ENCODE measurements at regions not wholly inside any gene's neighbourhood (a gene's known extent, or its start where the extent isn't known, plus 50 kb on each side); places are given as distances from the start of the nearest gene placed in this dataset.

DNA sequence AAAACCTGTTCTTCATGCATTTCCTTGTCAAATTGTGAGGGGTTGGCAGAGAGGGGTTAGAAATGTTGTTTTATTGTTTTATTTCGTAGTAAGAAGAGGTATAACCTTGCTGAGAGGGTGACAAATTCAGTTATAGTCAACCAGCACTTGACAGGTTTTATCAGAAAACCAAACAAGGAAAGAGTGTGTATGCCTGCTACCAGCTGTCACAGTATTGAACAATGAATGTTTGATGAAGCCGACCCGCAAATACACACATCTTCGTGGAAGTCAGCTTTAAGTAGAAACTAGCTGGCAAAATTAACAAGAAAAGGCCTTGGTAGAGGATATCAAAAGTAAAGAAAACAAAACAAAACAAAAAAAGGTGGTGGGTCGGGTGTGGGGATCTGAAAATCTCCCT is 214.6 kb upstream of the TLE4 start:
- H3K9ac ChIP-seq (ENCODE audit: insufficient read depth, low read length, poor library complexity, severe bottlenecking), result no peak overlapping the region
- no peak overlapping the region for H2AFZ ChIP-seq (ENCODE audit: insufficient read depth, low read depth, low read length, poor library complexity, severe bottlenecking)
- H3K27me3 ChIP-seq (ENCODE audit: control insufficient read depth in 2 of 2, insufficient read depth in 2 of 2, low read length in 2 of 2), result no peaks in the 10 kb centered on the region
- H4K20me1 ChIP-seq (ENCODE audit: insufficient read depth, low read length), result no peaks in the 10 kb centered on the region
- peaks cover 15 to 20% of the 10 kb centered on the region in 2 donors for H3K4me1 ChIP-seq (ENCODE audit: control insufficient read depth in 1 of 2, insufficient read depth in 2 of 2, low read length in 2 of 2)
- peak overlapping the region in 1 of 2 donors; percentile 61 for H3K4me3 Mint-ChIP-seq
- H3K27ac ChIP-seq (ENCODE audit: low read depth in 1 of 2, low read length in 2 of 2), result peak overlapping the region in 1 of 2 donors; percentile 1
- DNase-seq, result no peak
- peak overlapping the region; percentile 61 for H3K4me2 ChIP-seq (replicated peaks; ENCODE audit: extremely low read depth, low read length, poor library complexity, severe bottlenecking)
- TF ChIP-seq, protein P1, sequence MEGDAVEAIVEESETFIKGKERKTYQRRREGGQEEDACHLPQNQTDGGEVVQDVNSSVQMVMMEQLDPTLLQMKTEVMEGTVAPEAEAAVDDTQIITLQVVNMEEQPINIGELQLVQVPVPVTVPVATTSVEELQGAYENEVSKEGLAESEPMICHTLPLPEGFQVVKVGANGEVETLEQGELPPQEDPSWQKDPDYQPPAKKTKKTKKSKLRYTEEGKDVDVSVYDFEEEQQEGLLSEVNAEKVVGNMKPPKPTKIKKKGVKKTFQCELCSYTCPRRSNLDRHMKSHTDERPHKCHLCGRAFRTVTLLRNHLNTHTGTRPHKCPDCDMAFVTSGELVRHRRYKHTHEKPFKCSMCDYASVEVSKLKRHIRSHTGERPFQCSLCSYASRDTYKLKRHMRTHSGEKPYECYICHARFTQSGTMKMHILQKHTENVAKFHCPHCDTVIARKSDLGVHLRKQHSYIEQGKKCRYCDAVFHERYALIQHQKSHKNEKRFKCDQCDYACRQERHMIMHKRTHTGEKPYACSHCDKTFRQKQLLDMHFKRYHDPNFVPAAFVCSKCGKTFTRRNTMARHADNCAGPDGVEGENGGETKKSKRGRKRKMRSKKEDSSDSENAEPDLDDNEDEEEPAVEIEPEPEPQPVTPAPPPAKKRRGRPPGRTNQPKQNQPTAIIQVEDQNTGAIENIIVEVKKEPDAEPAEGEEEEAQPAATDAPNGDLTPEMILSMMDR (IDR thresholded peaks at IDR 0.05), result no peak
- H3K4me3 ChIP-seq (replicated peaks in 1 of 3; ENCODE audit: low read depth in 2 of 3, low read length in 3 of 3), result peak overlapping the region in 1 of 3 experiments; percentile 40
- peak overlapping the region in 6 of 7 donors; percentile 12 to 73 (median 56) for H3K27ac Mint-ChIP-seq
- no peaks in the 10 kb centered on the region for H3K36me3 Mint-ChIP-seq
- H3K9me3 ChIP-seq (replicated peaks in 1 of 2; ENCODE audit: control insufficient read depth in 1 of 2, insufficient read depth in 1 of 2, low read length in 2 of 2), result no peaks in the 10 kb centered on the region
- H3K9me3 Mint-ChIP-seq, result peaks cover 0 to 3% (median 2%) of the 10 kb centered on the region in 7 donors
- H3K4me1 Mint-ChIP-seq, result peaks cover 17% of the 10 kb centered on the region
- H3K36me3 ChIP-seq (replicated peaks in 1 of 2; ENCODE audit: control insufficient read depth in 1 of 2, insufficient read depth in 2 of 2, low read length in 2 of 2), result no peaks in the 10 kb centered on the region
- WGBS (ENCODE audit: insufficient coverage), result 87% methylated on average over 3 of the region's 5 CpGs
- intact Hi-C loops (cut with micrococcal nuclease), result no loop called here
- peaks cover 0 to 5% (median 5%) of the 10 kb centered on the region in 3 donors for H3K27me3 Mint-ChIP-seq (ENCODE audit: low read depth in 3 of 3)
- H3K79me2 ChIP-seq (ENCODE audit: insufficient read depth, low read length), result no peaks in the 10 kb centered on the region

DNA sequence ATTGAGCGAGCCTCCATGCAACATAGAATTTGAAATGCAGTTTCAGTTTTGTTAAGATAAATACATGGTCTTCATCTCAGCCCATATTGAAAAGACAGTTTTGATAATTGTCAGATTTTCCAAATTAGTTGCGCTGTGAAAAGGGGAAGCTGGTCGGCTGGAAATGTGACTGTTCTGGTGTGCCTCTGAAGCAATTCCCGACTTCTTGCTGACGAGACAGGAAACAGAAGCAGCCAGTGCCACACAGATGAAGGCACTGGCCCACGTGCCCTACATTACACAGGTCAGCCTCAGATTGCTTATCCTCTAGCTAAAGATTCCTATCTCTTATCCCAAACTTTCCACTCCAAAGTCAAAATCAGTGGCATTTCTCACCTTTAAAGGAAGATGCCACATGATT is 214.1 kb upstream of the TLE4 start:
- intact Hi-C loops (cut with micrococcal nuclease), result no loop called here
- H3K4me3 Mint-ChIP-seq, result peak overlapping the region in 1 of 2 donors; percentile 61
- WGBS (ENCODE audit: insufficient coverage), result 16% methylated on average over 5 of the region's 6 CpGs

More for the DNA sequence above, 214.1 kb upstream of the TLE4 start:
- peak overlapping the region; percentile 61 for H3K4me2 ChIP-seq (replicated peaks; ENCODE audit: extremely low read depth, low read length, poor library complexity, severe bottlenecking)
- peaks cover 15 to 20% of the 10 kb centered on the region in 2 donors for H3K4me1 ChIP-seq (ENCODE audit: control insufficient read depth in 1 of 2, insufficient read depth in 2 of 2, low read length in 2 of 2)
- peaks cover 0 to 5% (median 5%) of the 10 kb centered on the region in 3 donors for H3K27me3 Mint-ChIP-seq (ENCODE audit: low read depth in 3 of 3)
- H3K4me1 Mint-ChIP-seq, result peaks cover 17% of the 10 kb centered on the region
- H3K27ac Mint-ChIP-seq, result peak overlapping the region in 6 of 7 donors; percentile 12 to 73 (median 46)
- peak overlapping the region in 1 of 2 donors; percentile 1 for H3K27ac ChIP-seq (ENCODE audit: low read depth in 1 of 2, low read length in 2 of 2)
- H3K36me3 ChIP-seq (replicated peaks in 1 of 2; ENCODE audit: control insufficient read depth in 1 of 2, insufficient read depth in 2 of 2, low read length in 2 of 2), result no peaks in the 10 kb centered on the region
- H3K4me3 ChIP-seq (replicated peaks in 1 of 3; ENCODE audit: low read depth in 2 of 3, low read length in 3 of 3), result peak overlapping the region in 1 of 3 experiments; percentile 40
- no peaks in the 10 kb centered on the region for H3K27me3 ChIP-seq (ENCODE audit: control insufficient read depth in 2 of 2, insufficient read depth in 2 of 2, low read length in 2 of 2)
- TF ChIP-seq, protein P1 (IDR thresholded peaks at IDR 0.05), result no peak
- no peak overlapping the region for H2AFZ ChIP-seq (ENCODE audit: insufficient read depth, low read depth, low read length, poor library complexity, severe bottlenecking)
- no peak overlapping the region for H3K9ac ChIP-seq (ENCODE audit: insufficient read depth, low read length, poor library complexity, severe bottlenecking)
- no peaks in the 10 kb centered on the region for H4K20me1 ChIP-seq (ENCODE audit: insufficient read depth, low read length)
- no peaks in the 10 kb centered on the region for H3K9me3 ChIP-seq (replicated peaks in 1 of 2; ENCODE audit: control insufficient read depth in 1 of 2, insufficient read depth in 1 of 2, low read length in 2 of 2)
- peak; percentile 70 to 80 (median 72) for DNase-seq
- H3K36me3 Mint-ChIP-seq, result no peaks in the 10 kb centered on the region
- H3K79me2 ChIP-seq (ENCODE audit: insufficient read depth, low read length), result no peaks in the 10 kb centered on the region
- peaks cover 0 to 3% (median 2%) of the 10 kb centered on the region in 7 donors for H3K9me3 Mint-ChIP-seq

Data from CD14-positive monocyte (primary cell).